DMS153 (cell line): ENCODE measurements at regions not wholly inside any gene's neighbourhood (a gene's known extent, or its start where the extent isn't known, plus 50 kb on each side); places are given as distances from the start of the nearest gene placed in this dataset.
"Not testable (repeated sequence)": the region's sequence is repeated elsewhere in the genome, so short reads cannot be mapped to it uniquely, and the experiment has no call there.

ENCODE experiments used
- DNase-seq: peaks from one replicate; lab custom pipeline; 2025; lab: John Stamatoyannopoulos, UW

DNA sequence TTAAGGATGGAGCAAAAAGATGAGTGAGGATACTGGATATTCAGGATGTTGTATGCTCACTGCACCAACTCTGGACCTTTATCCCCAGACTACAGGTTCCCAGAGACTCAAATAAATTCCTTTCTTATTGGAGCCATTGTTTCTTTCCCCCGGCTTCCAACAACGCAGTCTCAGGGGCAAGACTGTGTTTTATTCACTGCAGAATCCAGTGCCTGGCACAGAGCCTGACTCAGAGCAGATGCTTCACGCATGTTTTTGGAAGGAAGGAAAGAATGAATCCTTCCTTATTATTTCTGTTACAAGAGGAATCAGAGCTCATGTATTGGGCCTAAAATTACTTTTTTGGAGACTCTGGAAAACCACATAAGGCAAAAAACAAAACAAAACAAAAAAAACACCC lies 96.0 kb upstream of the VGLL4 start:
- no peak for DNase-seq

GRCh38 chr3:11739123-11739522 lies 95.4 kb upstream of the VGLL4 start:
- DNase-seq: no peak

DNA sequence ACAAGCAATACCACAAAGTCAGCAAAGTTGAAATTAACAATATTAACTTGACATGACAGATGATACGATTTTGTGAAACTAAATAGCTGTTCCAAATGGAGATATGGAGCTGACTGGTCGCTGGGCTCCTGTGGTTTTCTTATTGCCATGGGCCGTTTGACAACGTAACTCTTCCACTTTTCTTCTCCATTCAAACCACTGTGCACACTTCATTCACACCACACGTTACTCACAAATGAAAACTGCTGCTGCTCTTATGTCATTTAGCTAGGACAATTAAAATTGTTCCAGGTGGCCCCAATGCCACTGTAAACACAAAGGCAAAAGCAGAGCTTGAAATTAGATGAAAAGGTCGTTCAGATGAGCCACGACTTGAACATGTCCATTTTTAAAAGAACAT lies 94.0 kb upstream of the VGLL4 start:
- no peak for DNase-seq

GRCh38 chr3:11736136-11736833 lies 92.6 kb upstream of the VGLL4 start:
- DNase-seq: no peak

- DNase-seq: no peak
Measured at GRCh38 chr3:11735638-11736037, 91.9 kb upstream of the VGLL4 start.

DNA sequence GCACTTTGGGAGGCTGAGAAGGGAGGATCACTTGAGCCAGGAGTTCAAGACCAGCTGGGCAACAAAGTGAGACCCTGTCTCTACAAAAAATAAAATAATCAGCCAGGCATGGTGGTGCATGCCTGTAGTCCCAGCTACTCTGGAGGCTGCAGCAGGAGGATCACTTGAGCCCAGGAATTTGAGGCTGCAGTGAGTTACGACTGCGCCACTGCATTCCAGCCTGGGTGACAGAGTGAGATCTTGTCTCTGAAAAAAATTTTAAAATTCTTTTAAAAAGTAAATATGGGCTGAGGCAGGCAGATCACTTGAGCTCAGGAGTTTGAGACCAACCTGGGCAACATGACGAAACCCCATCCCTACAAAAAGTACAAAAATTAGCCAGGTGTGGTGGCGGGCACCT lies 91.4 kb upstream of the VGLL4 start:
- not testable (repeated sequence) for DNase-seq

DNA sequence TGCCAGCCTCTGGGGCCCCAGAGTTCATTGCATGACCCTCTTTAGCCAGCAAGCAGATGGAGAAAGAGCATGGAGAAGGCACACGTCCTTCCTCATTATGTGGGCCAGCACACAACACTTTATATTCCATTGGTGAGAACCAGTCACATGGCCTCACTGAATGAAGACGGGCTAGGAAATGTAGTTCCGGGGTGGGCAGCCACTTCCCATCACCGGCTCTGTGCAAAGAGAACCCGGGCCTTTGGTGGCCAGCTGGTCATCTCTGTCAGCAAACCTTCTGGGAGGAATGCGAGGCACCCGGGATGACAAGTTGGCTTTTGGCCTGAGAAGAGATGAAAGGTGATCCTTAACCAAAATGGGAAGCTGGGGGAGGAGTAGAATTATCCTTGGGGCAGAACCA lies 90.2 kb upstream of the VGLL4 start:
- no peak for DNase-seq

GRCh38 chr3:11727207-11727606 lies 83.5 kb upstream of the VGLL4 start:
- no peak for DNase-seq

DNA sequence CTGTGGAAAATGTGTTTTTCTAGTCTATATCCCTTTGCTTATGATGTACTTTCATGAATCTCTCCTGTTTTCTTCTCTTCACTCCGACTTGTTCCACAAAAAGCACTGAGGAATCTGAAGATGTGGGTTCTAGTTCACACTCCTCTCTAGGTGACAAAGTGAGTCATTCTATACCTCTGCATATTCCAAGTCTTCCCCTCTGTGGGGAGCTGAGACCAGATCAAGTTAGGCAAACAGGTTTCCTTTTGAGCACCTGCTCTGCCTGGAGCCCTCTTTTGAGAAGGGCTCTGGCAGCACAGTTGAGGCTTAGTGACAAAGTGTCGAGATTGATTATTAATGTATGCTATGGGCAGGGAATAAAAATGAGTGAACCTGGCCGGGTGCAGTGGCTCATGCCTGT lies 82.4 kb upstream of the VGLL4 start:
- DNase-seq: no peak

GRCh38 chr3:11725340-11725641 lies 81.6 kb upstream of the VGLL4 start:
- DNase-seq: not testable (repeated sequence)

GRCh38 chr3:11724615-11725339 lies 81.1 kb upstream of the VGLL4 start:
- DNase-seq: no peak

- no peak for DNase-seq
Measured at GRCh38 chr3:11721479-11721878, 77.8 kb upstream of the VGLL4 start.

- no peak for DNase-seq
Measured at GRCh38 chr3:11720917-11721411, 77.2 kb upstream of the VGLL4 start.

- DNase-seq: peak; percentile 38
Measured at GRCh38 chr3:11720304-11720898, 76.7 kb upstream of the VGLL4 start.

DNA sequence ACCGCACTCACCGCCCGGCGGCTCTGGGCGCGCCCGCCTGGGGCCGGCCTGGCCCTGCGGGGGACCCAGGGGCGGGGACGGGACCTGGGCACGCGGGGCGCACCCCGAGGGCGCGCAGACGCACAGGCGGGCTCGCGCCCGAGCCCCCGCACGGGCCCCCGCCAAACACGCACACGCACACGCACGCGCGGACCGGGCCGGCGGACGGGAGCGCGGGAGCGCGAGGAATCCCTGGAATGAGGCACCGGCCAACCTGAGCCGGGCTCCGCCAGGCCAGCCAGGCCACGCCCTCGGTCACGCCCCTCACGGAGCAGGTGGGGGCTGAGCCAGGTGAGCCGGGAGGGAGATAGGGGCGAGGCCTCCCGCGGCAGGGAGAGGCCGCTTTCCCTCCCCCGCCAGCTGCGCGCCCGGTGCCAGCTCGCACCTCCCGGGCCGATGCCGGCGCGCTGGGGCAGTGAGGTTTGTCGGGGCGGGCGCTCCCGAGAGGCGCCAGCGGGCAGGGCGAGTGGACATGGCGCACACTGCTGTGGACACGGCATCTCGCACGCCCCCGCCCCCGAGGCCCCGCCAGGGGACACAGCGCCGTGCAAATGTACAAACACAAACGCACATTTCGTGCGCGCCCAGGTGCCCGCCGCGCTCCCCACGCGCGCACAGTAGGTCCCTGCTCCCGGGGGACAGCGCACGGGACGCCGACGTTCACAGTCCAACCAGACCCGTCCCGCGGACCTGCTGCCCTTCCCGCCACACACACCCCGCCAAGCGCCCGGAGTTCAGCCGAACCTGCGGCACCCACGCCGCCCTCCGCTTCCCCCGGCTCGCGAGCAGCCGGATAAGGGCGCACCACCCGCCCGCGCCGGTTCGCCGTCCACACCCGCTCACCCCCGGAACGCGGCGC lies 75.9 kb upstream of the VGLL4 start:
- DNase-seq: peak; percentile 57

- no peak for DNase-seq
Measured at GRCh38 chr3:11718637-11719405, 75.1 kb upstream of the VGLL4 start.

DNA sequence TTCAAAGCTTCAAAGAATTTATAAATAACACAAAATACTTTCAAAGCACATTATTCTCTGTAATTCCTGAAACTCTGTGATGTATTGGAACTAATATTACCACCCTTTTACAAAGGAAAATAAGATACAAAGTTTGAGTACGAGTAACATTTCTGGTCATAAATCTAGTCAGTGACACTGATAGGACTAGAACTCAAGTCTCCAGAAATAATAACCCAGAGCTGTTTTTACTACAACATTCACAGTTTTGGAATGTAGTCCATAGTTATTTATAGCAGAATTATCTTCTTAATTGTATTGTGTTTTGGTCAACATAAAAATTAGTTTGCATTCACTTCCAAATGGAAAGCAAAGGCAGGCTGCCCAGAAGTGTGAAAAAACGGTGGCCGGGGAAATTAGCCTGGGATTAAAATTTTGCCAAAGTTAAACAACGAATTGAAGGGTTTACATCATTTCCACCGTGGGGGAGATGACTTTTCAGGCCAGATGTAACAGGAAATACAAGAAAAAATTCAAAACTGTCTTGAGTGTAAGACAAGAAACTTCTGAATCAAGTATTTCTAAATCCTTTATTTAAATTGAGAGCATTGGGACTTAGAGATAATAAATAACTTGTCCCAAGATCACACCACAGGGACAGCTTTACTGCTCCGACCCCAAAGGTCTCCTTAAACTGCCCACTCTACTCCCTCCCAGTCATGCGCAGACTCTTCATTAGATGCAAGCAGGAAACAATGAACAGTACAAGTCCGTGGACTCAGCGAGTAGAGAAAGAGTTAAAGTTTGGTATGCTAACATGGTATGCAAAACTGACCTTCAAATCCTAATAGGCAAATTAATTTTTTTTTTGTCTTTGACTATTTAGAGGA lies 74.3 kb upstream of the VGLL4 start:
- DNase-seq: no peak

GRCh38 chr3:11717301-11717700 lies 73.6 kb upstream of the VGLL4 start:
- DNase-seq: no peak

DNA sequence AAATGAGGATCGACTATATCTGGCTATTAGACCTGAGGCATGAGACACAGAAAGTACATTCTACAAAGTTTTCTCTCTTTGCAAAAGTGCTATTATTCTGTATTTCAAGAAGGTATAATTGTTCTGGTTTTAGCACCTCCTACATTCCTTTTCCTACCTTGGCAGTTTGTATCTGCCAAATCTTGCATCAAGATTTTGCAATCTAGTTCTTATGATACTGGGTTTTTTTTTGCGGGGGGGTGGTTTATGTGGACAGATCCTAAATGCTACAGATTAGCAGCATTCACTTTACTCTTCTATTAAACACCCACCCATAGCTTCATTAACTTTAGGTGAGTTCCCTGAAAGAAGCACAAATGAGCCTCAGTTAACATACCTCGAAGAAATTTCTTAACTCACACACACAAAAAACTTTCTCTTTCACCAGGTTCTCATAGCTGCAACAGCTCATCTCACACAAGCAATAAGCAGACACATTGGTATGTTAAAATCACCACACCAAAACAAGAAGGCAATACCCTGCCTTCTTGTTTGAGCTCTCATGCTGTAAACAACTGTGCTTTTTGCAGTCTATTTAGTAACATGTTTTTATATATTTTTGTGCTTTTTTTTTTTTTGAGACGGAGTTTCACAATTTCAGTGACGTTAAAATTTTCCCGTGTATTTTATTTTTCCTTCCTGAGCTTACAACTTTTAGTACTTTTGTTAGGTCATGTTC lies 73.0 kb upstream of the VGLL4 start:
- DNase-seq: no peak

GRCh38 chr3:11713171-11713570 lies 69.5 kb upstream of the VGLL4 start:
- DNase-seq: no peak
